Neural crest cell (in vitro differentiated cells): ENCODE measurements at regions not wholly inside any gene's neighbourhood (a gene's known extent, or its start where the extent isn't known, plus 50 kb on each side); places are given as distances from the start of the nearest gene placed in this dataset.

ENCODE experiments used
- DNase-seq: peaks from one replicate; pipeline ENCODE4 v3.0.0; 2021; ENCODE audit warnings: low read depth, mixed read lengths, low spot score
- H3K27ac Mint-ChIP-seq: one replicate; pipeline ENCODE4 v1.8.0; 2021; ENCODE audit warnings: mild to moderate bottlenecking, mixed read lengths; ENCODE audit not compliant: unreplicated experiment
- H3K27me3 Mint-ChIP-seq: 2 replicates; pipeline ENCODE4 v1.8.0; 2021; ENCODE audit warnings: low read depth, mild to moderate bottlenecking, mixed read lengths
- H3K36me3 Mint-ChIP-seq: 2 replicates; pipeline ENCODE4 v1.8.0; 2021; ENCODE audit warnings: low read depth, mild to moderate bottlenecking, mixed read lengths
- H3K4me1 Mint-ChIP-seq: 2 replicates; pipeline ENCODE4 v1.8.0; 2021; ENCODE audit warnings: mixed read lengths
- H3K4me3 Mint-ChIP-seq: one replicate; pipeline ENCODE4 v1.8.0; 2021; ENCODE audit warnings: mild to moderate bottlenecking, mixed read lengths
- H3K9me3 Mint-ChIP-seq: 2 replicates; pipeline ENCODE4 v1.8.0; 2021; ENCODE audit warnings: mixed read lengths
- TF ChIP-seq, protein P1 (sequence below): fragments of 200-600 bp; sonication (generic); conservative IDR thresholded peaks from 2 replicates; pipeline ENCODE4 v1.5.0; 2021; ENCODE audit warnings: antibody characterized with exemption, mild to moderate bottlenecking

DNA sequence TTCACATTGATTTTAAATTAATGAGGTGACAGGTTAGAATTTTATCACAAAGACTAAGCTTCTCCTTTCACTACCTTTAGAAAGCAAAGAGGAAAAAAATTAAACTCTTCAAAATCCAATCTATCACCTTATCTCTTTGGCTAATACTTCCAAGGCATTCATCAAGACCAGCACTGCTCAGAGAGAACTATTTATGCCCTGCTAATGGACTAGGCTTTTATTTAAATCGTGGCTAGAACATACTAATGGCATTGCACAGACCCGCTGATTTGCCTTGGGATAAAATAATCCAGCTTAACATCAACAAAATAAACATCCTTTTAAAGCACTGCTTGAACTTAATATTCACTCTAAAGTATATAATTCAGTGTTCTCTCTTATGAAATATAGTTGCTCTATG is 880.4 kb downstream of the HACE1 start:
- TF ChIP-seq, protein P1, sequence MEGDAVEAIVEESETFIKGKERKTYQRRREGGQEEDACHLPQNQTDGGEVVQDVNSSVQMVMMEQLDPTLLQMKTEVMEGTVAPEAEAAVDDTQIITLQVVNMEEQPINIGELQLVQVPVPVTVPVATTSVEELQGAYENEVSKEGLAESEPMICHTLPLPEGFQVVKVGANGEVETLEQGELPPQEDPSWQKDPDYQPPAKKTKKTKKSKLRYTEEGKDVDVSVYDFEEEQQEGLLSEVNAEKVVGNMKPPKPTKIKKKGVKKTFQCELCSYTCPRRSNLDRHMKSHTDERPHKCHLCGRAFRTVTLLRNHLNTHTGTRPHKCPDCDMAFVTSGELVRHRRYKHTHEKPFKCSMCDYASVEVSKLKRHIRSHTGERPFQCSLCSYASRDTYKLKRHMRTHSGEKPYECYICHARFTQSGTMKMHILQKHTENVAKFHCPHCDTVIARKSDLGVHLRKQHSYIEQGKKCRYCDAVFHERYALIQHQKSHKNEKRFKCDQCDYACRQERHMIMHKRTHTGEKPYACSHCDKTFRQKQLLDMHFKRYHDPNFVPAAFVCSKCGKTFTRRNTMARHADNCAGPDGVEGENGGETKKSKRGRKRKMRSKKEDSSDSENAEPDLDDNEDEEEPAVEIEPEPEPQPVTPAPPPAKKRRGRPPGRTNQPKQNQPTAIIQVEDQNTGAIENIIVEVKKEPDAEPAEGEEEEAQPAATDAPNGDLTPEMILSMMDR: no peak

DNA sequence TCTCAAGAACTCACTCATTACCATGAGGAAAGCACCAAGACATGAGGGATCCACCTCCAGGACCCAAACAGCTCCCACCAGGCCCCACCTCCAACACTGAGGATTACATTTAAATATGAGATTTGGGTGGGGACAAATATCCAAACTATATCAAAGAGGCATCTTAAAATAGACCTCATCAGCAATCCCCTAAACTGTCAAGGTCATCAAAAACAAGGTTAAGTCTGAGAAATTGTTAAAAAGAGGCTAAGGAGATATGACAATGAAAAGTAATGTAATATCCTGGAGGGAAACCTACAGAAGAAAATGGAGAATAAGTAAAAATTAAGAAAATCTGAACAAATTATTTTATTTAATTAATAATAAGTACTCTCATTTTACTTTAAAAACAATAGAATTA is 922.3 kb downstream of the HACE1 start:
- Mint-ChIP-seq H3K27me3 (no peaks in the 10 kb centered on the region), H3K36me3 (no peaks in the 10 kb centered on the region), H3K27ac (no peak overlapping the region), H3K9me3 (peaks cover 2% of the 10 kb centered on the region), H3K4me3 (no peak overlapping the region), H3K4me1 (no peaks in the 10 kb centered on the region)
- DNase-seq: no peak
- TF ChIP-seq, protein P1: no peak

More for the DNA sequence above, 880.4 kb downstream of the HACE1 start:
- H3K4me1 Mint-ChIP-seq: peaks cover 5% of the 10 kb centered on the region
- no peak for DNase-seq
- H3K4me3 Mint-ChIP-seq: no peak overlapping the region
- H3K9me3 Mint-ChIP-seq: no peaks in the 10 kb centered on the region
- no peaks in the 10 kb centered on the region for H3K36me3 Mint-ChIP-seq
- no peaks in the 10 kb centered on the region for H3K27me3 Mint-ChIP-seq
- H3K27ac Mint-ChIP-seq: no peak overlapping the region

DNA sequence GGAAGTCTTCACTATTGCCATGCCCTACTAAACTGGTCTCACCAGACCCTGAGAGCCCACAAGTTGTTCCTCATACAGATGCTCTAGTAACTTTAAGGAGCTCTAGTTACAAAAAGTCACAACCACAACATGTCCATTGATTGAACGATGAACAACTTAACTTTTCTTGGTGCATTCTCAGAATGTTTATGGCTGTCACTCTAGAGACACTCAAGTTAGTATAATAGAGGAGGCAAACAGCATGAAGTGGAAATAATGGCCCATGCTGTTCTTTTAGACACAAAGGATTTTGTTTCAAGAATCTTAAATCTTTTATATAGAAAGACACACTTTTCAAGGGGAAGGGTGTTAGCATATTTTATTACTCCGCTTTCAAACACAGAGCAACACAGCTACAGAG is 934.4 kb downstream of the HACE1 start:
- Mint-ChIP-seq H3K4me3 (no peak overlapping the region), H3K4me1 (peaks cover 8% of the 10 kb centered on the region), H3K9me3 (peaks cover 8% of the 10 kb centered on the region), H3K27me3 (no peaks in the 10 kb centered on the region), H3K36me3 (peaks cover 4% of the 10 kb centered on the region), H3K27ac (no peak overlapping the region)
- DNase-seq: no peak
- TF ChIP-seq, protein P1: no peak

DNA sequence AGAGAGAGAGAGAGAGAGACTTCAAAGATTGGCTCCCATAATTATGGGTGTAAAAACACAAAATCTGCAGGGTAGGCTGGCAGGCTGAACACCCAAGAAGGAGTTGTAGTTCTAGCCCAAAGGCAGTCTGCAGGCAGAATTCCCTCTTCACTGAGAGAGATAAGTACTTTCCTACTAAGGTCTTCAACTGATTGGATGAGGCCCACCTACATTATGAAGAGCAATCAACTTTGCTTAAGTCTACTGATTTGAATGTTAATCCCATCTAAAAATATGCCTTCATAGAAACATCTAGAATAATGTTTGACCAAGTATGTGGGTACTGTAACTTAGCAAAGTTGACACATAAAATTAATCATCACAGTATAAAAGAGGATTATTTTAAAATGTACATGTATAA is 949.7 kb downstream of the HACE1 start:
- TF ChIP-seq, protein P1: no peak
- no peak for DNase-seq
- Mint-ChIP-seq H3K4me1 (no peaks in the 10 kb centered on the region), H3K36me3 (no peaks in the 10 kb centered on the region), H3K27ac (no peak overlapping the region), H3K27me3 (no peaks in the 10 kb centered on the region), H3K9me3 (peaks cover 6% of the 10 kb centered on the region), H3K4me3 (no peak overlapping the region)

DNA sequence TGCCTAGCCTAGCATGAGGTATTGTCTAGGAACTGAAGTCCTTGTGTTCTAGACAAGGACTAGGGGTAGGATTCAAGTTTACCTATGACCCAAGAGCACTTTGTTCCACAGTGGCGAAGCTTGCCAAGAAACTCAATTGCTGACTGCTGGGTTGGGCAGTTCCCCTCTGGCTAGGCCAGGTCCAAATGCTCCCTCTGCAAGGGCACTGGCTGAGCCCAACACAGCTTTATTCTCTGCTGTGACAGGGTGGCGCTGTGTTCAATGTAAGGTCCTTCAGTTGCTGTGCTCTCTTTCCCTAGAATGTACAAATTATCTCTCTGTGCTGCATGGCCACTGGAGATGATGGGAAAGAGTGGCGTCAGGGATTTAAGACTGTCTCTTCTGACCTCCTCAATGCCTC is 950.8 kb downstream of the HACE1 start:
- Mint-ChIP-seq H3K9me3 (peaks cover 9% of the 10 kb centered on the region), H3K4me3 (no peak overlapping the region), H3K36me3 (no peaks in the 10 kb centered on the region), H3K27me3 (no peaks in the 10 kb centered on the region), H3K27ac (no peak overlapping the region), H3K4me1 (no peaks in the 10 kb centered on the region)
- DNase-seq: no peak
- TF ChIP-seq, protein P1: no peak

DNA sequence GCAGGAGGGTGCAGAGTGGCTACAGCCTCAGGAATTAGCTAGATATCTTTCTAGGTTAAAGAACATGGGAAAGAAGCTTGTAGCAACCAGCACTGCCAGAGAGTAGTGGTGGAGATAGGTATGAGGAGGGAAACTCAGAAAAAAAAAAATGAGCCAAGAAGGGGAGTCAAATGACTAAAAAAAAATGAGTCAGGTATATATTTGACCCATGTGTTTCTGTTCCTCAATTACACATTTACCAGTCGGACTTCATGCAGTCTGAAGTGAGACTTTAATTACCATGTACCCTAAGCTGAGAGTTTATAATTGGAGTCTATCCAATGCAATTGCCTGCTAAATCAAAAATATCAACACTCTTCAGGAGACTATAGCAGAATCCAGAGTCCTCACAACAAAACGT is 964.6 kb downstream of the HACE1 start:
- no peaks in the 10 kb centered on the region for H3K9me3 Mint-ChIP-seq
- no peaks in the 10 kb centered on the region for H3K4me1 Mint-ChIP-seq
- DNase-seq: no peak
- TF ChIP-seq, protein P1: no peak
- no peaks in the 10 kb centered on the region for H3K36me3 Mint-ChIP-seq
- H3K4me3 Mint-ChIP-seq: no peak overlapping the region
- no peaks in the 10 kb centered on the region for H3K27me3 Mint-ChIP-seq
- H3K27ac Mint-ChIP-seq: no peak overlapping the region
